Neural cell (in vitro differentiated cells): ENCODE measurements at regions not wholly inside any gene's neighbourhood (a gene's known extent, or its start where the extent isn't known, plus 50 kb on each side); places are given as distances from the start of the nearest gene placed in this dataset.

Experiments used
- H2AFZ ChIP-seq: fragments of 200-600, 300-800 bp; sonication (generic), shearing (Covaris generic); 2 replicates; pipeline ENCODE4 v1.6.0; 2014; ENCODE audit warnings: low read depth, mild to moderate bottlenecking, antibody characterized with exemption, low read length, moderate library complexity
- H3F3A ChIP-seq: fragments of 200-600 bp; shearing (Covaris generic); 2 replicates; pipeline ENCODE4 v1.6.1; 2016; ENCODE audit warnings: mild to moderate bottlenecking, moderate library complexity, mixed read lengths, antibody characterized with exemption, low read length; ENCODE audit not compliant: insufficient read depth, poor library complexity, severe bottlenecking
- H3K27ac ChIP-seq: fragments of 200-600, 300-800 bp; sonication (generic), shearing (Covaris generic); 2 replicates; pipeline ENCODE4 v1.5.1; 2014; ENCODE audit warnings: mild to moderate bottlenecking, low read length, moderate library complexity
- H3K27me3 ChIP-seq: fragments of 300-800, 200-600 bp; sonication (generic), shearing (Covaris generic); 2 replicates; pipeline ENCODE4 v1.6.0; 2014; ENCODE audit warnings: mild to moderate bottlenecking, low read depth, low read length, moderate library complexity; ENCODE audit not compliant: insufficient read depth
- H3K36me3 ChIP-seq: fragments of 300-800, 200-600 bp; sonication (generic), shearing (Covaris generic); 2 replicates; pipeline ENCODE4 v1.5.1; 2014; ENCODE audit warnings: mild to moderate bottlenecking, antibody characterized with exemption, low read length, moderate library complexity; ENCODE audit not compliant: insufficient read depth
- H3K4me2 ChIP-seq: fragments of 300-800, 200-600 bp; sonication (generic), shearing (Covaris generic); 2 replicates; pipeline ENCODE4 v1.6.0; 2014; ENCODE audit warnings: mild to moderate bottlenecking, low read length
- H3K4me3 ChIP-seq: fragments of 300-800, 200-600 bp; sonication (generic), shearing (Covaris generic); 2 replicates; pipeline ENCODE4 v1.5.1; 2014; ENCODE audit warnings: mild to moderate bottlenecking, low read length, moderate library complexity
- H3K79me2 ChIP-seq: fragments of 200-600 bp; shearing (Covaris generic); replicated peaks from 2 replicates; pipeline ENCODE4 v1.6.0; 2014; ENCODE audit warnings: mild to moderate bottlenecking, low read length, moderate library complexity; ENCODE audit not compliant: insufficient read depth
- H3K9ac ChIP-seq: fragments of 300-800, 200-600 bp; sonication (generic), shearing (Covaris generic); 2 replicates; pipeline ENCODE4 v1.6.1; 2016; ENCODE audit warnings: mild to moderate bottlenecking, low read length, mixed read lengths
- H3K9me2 ChIP-seq: fragments of 200-600 bp; shearing (Covaris generic); 2 replicates; pipeline ENCODE4 v1.6.1; 2016; ENCODE audit warnings: mild to moderate bottlenecking, low read length, mixed read lengths; ENCODE audit not compliant: insufficient read depth
- H3K9me3 ChIP-seq: fragments of 200-600, 300-800 bp; sonication (generic), shearing (Covaris generic); 2 replicates; pipeline ENCODE4 v1.6.1; 2016; ENCODE audit warnings: mild to moderate bottlenecking, mixed run types, low read length, moderate library complexity, mixed read lengths
- H4K20me1 ChIP-seq: fragments of 200-600 bp; shearing (Covaris generic); 2 replicates; pipeline ENCODE4 v1.6.1; 2016; ENCODE audit warnings: mild to moderate bottlenecking, mixed run types; ENCODE audit not compliant: insufficient read depth
- EP300 ChIP-seq: fragments of 450-650 bp; conservative IDR thresholded peaks from 2 replicates; pipeline ENCODE4 v1.6.1; 2014; ENCODE audit warnings: antibody characterized with exemption, mild to moderate bottlenecking, moderate library complexity; ENCODE audit not compliant: poor library complexity, severe bottlenecking
- EZH2 ChIP-seq: fragments of 200-600, 300-800 bp; shearing (Covaris generic), sonication (generic); IDR thresholded peaks from 2 replicates; pipeline ENCODE4 v1.6.1; 2014; ENCODE audit warnings: antibody characterized with exemption, low read length, borderline replicate concordance, mild to moderate bottlenecking; ENCODE audit not compliant: insufficient read depth, poor library complexity, severe bottlenecking
- MXI1 ChIP-seq: fragments of 450-650 bp; conservative IDR thresholded peaks from 2 replicates; pipeline ENCODE4 v1.6.1; 2014; ENCODE audit warnings: antibody characterized with exemption, mild to moderate bottlenecking; ENCODE audit not compliant: poor library complexity, severe bottlenecking
- POLR2AphosphoS5 ChIP-seq: IDR thresholded peaks from 2 replicates; pipeline ENCODE4 v1.6.1; 2012
- RAD21 ChIP-seq: fragments of 450-650 bp; conservative IDR thresholded peaks from 2 replicates; pipeline ENCODE4 v1.6.1; 2014; ENCODE audit warnings: antibody characterized with exemption, mild to moderate bottlenecking, moderate library complexity
- SMC3 ChIP-seq: fragments of 450-650 bp; conservative IDR thresholded peaks from 2 replicates; pipeline ENCODE4 v1.6.1; 2014; ENCODE audit warnings: antibody characterized with exemption, mild to moderate bottlenecking, moderate library complexity; ENCODE audit not compliant: poor library complexity
- TAF1 ChIP-seq: IDR thresholded peaks from 2 replicates; pipeline ENCODE4 v1.6.1; 2012; ENCODE audit warnings: low read depth
- TF ChIP-seq, protein P1 (sequence below): fragments of 450-650 bp; IDR thresholded peaks from 2 replicates; pipeline ENCODE4 v1.5.1; 2014; ENCODE audit warnings: antibody characterized with exemption, mild to moderate bottlenecking, moderate library complexity; ENCODE audit not compliant: poor library complexity, severe bottlenecking
- TF ChIP-seq, protein P2 (sequence below): IDR thresholded peaks from 2 replicates; pipeline ENCODE4 v1.6.1; 2012; ENCODE audit warnings: borderline replicate concordance

DNA sequence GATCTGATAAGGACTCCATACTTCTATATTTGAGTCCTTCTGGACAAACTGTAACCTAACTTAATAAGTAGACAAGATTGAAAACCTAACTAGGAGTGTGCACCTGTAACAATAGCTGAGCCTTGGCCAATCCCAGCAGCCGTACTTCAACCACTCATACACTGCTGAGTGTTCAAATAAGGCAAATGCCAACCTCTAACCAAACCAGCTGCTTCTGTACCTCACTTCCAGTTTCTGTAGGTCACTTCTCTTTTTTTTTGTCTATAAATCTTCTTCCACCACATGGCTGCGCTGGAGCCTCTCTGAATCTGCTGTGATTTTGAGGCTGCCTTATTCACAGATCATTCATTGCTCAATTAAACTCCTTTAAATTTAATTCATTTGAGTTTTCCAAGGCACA lies 753.2 kb downstream of the DNAJB9 start:
- Histone ChIP-seq H3K79me2 (no peaks in the 10 kb centered on the region), H3K4me3 (no peak overlapping the region), H3K9me3 (no peaks in the 10 kb centered on the region), H3K9me2 (no peaks in the 10 kb centered on the region), H3K36me3 (no peaks in the 10 kb centered on the region), H3K27ac (no peak overlapping the region), H2AFZ (no peak overlapping the region), H3K9ac (no peak overlapping the region), H3K27me3 (no peaks in the 10 kb centered on the region), H3K4me2 (no peak overlapping the region), H4K20me1 (no peaks in the 10 kb centered on the region), H3F3A (no peaks in the 10 kb centered on the region)
- no peak for TF ChIP-seq TAF1
- no peak for TF ChIP-seq EP300
- no peak for TF ChIP-seq MXI1
- no peak for TF ChIP-seq RAD21
- TF ChIP-seq POLR2AphosphoS5, result no peak
- TF ChIP-seq, protein P1, sequence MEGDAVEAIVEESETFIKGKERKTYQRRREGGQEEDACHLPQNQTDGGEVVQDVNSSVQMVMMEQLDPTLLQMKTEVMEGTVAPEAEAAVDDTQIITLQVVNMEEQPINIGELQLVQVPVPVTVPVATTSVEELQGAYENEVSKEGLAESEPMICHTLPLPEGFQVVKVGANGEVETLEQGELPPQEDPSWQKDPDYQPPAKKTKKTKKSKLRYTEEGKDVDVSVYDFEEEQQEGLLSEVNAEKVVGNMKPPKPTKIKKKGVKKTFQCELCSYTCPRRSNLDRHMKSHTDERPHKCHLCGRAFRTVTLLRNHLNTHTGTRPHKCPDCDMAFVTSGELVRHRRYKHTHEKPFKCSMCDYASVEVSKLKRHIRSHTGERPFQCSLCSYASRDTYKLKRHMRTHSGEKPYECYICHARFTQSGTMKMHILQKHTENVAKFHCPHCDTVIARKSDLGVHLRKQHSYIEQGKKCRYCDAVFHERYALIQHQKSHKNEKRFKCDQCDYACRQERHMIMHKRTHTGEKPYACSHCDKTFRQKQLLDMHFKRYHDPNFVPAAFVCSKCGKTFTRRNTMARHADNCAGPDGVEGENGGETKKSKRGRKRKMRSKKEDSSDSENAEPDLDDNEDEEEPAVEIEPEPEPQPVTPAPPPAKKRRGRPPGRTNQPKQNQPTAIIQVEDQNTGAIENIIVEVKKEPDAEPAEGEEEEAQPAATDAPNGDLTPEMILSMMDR, result no peak
- TF ChIP-seq SMC3, result no peak
- no peak for TF ChIP-seq EZH2
- TF ChIP-seq, protein P2, sequence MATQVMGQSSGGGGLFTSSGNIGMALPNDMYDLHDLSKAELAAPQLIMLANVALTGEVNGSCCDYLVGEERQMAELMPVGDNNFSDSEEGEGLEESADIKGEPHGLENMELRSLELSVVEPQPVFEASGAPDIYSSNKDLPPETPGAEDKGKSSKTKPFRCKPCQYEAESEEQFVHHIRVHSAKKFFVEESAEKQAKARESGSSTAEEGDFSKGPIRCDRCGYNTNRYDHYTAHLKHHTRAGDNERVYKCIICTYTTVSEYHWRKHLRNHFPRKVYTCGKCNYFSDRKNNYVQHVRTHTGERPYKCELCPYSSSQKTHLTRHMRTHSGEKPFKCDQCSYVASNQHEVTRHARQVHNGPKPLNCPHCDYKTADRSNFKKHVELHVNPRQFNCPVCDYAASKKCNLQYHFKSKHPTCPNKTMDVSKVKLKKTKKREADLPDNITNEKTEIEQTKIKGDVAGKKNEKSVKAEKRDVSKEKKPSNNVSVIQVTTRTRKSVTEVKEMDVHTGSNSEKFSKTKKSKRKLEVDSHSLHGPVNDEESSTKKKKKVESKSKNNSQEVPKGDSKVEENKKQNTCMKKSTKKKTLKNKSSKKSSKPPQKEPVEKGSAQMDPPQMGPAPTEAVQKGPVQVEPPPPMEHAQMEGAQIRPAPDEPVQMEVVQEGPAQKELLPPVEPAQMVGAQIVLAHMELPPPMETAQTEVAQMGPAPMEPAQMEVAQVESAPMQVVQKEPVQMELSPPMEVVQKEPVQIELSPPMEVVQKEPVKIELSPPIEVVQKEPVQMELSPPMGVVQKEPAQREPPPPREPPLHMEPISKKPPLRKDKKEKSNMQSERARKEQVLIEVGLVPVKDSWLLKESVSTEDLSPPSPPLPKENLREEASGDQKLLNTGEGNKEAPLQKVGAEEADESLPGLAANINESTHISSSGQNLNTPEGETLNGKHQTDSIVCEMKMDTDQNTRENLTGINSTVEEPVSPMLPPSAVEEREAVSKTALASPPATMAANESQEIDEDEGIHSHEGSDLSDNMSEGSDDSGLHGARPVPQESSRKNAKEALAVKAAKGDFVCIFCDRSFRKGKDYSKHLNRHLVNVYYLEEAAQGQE, result no peak

DNA sequence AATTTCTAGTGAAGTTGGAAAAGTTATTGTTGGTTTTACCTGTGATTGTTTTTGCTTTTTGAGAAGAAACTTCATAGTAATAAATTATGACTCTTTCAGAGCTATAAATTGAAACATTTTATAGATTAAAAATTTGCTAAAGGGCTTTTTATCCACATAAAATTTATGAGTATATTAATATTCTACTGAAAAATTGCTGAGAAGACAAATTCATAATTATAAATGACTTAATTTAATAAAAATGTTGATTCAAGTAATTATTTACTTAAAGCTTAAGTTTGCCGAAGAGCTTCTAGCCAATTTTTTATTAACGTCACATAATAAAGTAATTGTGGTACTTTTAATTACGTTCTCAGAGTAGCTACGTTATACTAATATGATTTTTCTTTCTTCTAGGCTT lies 761.7 kb downstream of the DNAJB9 start:
- TF ChIP-seq EZH2, result no peak
- no peak for TF ChIP-seq POLR2AphosphoS5
- TF ChIP-seq, protein P2, result no peak
- TF ChIP-seq EP300, result no peak
- no peak for TF ChIP-seq MXI1
- no peak for TF ChIP-seq TAF1
- TF ChIP-seq, protein P1, result no peak
- TF ChIP-seq RAD21, result no peak
- no peak for TF ChIP-seq SMC3
- no peaks in the 10 kb centered on the region for H3F3A ChIP-seq
- no peaks in the 10 kb centered on the region for H3K79me2 ChIP-seq
- H3K4me3 ChIP-seq, result no peak overlapping the region
- H3K9ac ChIP-seq, result no peak overlapping the region
- H4K20me1 ChIP-seq, result no peaks in the 10 kb centered on the region
- no peak overlapping the region for H3K4me2 ChIP-seq
- H2AFZ ChIP-seq, result no peak overlapping the region
- no peaks in the 10 kb centered on the region for H3K36me3 ChIP-seq
- no peaks in the 10 kb centered on the region for H3K27me3 ChIP-seq
- no peaks in the 10 kb centered on the region for H3K9me3 ChIP-seq
- H3K27ac ChIP-seq, result no peak overlapping the region
- H3K9me2 ChIP-seq, result no peaks in the 10 kb centered on the region
